Neural cell (in vitro differentiated cells): ENCODE measurements at regions not wholly inside any gene's neighbourhood (a gene's known extent, or its start where the extent isn't known, plus 50 kb on each side); places are given as distances from the start of the nearest gene placed in this dataset.
"Not testable (repeated sequence)": the region's sequence is repeated elsewhere in the genome, so short reads cannot be mapped to it uniquely, and the experiment has no call there.

Experiments used
- H2AFZ ChIP-seq: fragments of 200-600, 300-800 bp; sonication (generic), shearing (Covaris generic); 2 replicates; pipeline ENCODE4 v1.6.0; 2014; ENCODE audit warnings: low read depth, mild to moderate bottlenecking, antibody characterized with exemption, low read length, moderate library complexity
- H3F3A ChIP-seq: fragments of 200-600 bp; shearing (Covaris generic); 2 replicates; pipeline ENCODE4 v1.6.1; 2016; ENCODE audit warnings: mild to moderate bottlenecking, moderate library complexity, mixed read lengths, antibody characterized with exemption, low read length; ENCODE audit not compliant: insufficient read depth, poor library complexity, severe bottlenecking
- H3K27ac ChIP-seq: fragments of 200-600, 300-800 bp; sonication (generic), shearing (Covaris generic); 2 replicates; pipeline ENCODE4 v1.5.1; 2014; ENCODE audit warnings: mild to moderate bottlenecking, low read length, moderate library complexity
- H3K27me3 ChIP-seq: fragments of 300-800, 200-600 bp; sonication (generic), shearing (Covaris generic); 2 replicates; pipeline ENCODE4 v1.6.0; 2014; ENCODE audit warnings: mild to moderate bottlenecking, low read depth, low read length, moderate library complexity; ENCODE audit not compliant: insufficient read depth
- H3K36me3 ChIP-seq: fragments of 300-800, 200-600 bp; sonication (generic), shearing (Covaris generic); 2 replicates; pipeline ENCODE4 v1.5.1; 2014; ENCODE audit warnings: mild to moderate bottlenecking, antibody characterized with exemption, low read length, moderate library complexity; ENCODE audit not compliant: insufficient read depth
- H3K4me2 ChIP-seq: fragments of 300-800, 200-600 bp; sonication (generic), shearing (Covaris generic); 2 replicates; pipeline ENCODE4 v1.6.0; 2014; ENCODE audit warnings: mild to moderate bottlenecking, low read length
- H3K4me3 ChIP-seq: fragments of 300-800, 200-600 bp; sonication (generic), shearing (Covaris generic); 2 replicates; pipeline ENCODE4 v1.5.1; 2014; ENCODE audit warnings: mild to moderate bottlenecking, low read length, moderate library complexity
- H3K79me2 ChIP-seq: fragments of 200-600 bp; shearing (Covaris generic); replicated peaks from 2 replicates; pipeline ENCODE4 v1.6.0; 2014; ENCODE audit warnings: mild to moderate bottlenecking, low read length, moderate library complexity; ENCODE audit not compliant: insufficient read depth
- H3K9ac ChIP-seq: fragments of 300-800, 200-600 bp; sonication (generic), shearing (Covaris generic); 2 replicates; pipeline ENCODE4 v1.6.1; 2016; ENCODE audit warnings: mild to moderate bottlenecking, low read length, mixed read lengths
- H3K9me2 ChIP-seq: fragments of 200-600 bp; shearing (Covaris generic); 2 replicates; pipeline ENCODE4 v1.6.1; 2016; ENCODE audit warnings: mild to moderate bottlenecking, low read length, mixed read lengths; ENCODE audit not compliant: insufficient read depth
- H3K9me3 ChIP-seq: fragments of 200-600, 300-800 bp; sonication (generic), shearing (Covaris generic); 2 replicates; pipeline ENCODE4 v1.6.1; 2016; ENCODE audit warnings: mild to moderate bottlenecking, mixed run types, low read length, moderate library complexity, mixed read lengths
- H4K20me1 ChIP-seq: fragments of 200-600 bp; shearing (Covaris generic); 2 replicates; pipeline ENCODE4 v1.6.1; 2016; ENCODE audit warnings: mild to moderate bottlenecking, mixed run types; ENCODE audit not compliant: insufficient read depth
- CTCF ChIP-seq: fragments of 450-650 bp; IDR thresholded peaks from 2 replicates; pipeline ENCODE4 v1.5.1; 2014; ENCODE audit warnings: antibody characterized with exemption, mild to moderate bottlenecking, moderate library complexity; ENCODE audit not compliant: poor library complexity, severe bottlenecking
- EP300 ChIP-seq: fragments of 450-650 bp; conservative IDR thresholded peaks from 2 replicates; pipeline ENCODE4 v1.6.1; 2014; ENCODE audit warnings: antibody characterized with exemption, mild to moderate bottlenecking, moderate library complexity; ENCODE audit not compliant: poor library complexity, severe bottlenecking
- EZH2 ChIP-seq: fragments of 200-600, 300-800 bp; shearing (Covaris generic), sonication (generic); IDR thresholded peaks from 2 replicates; pipeline ENCODE4 v1.6.1; 2014; ENCODE audit warnings: antibody characterized with exemption, low read length, borderline replicate concordance, mild to moderate bottlenecking; ENCODE audit not compliant: insufficient read depth, poor library complexity, severe bottlenecking
- MXI1 ChIP-seq: fragments of 450-650 bp; conservative IDR thresholded peaks from 2 replicates; pipeline ENCODE4 v1.6.1; 2014; ENCODE audit warnings: antibody characterized with exemption, mild to moderate bottlenecking; ENCODE audit not compliant: poor library complexity, severe bottlenecking
- POLR2AphosphoS5 ChIP-seq: IDR thresholded peaks from 2 replicates; pipeline ENCODE4 v1.6.1; 2012
- RAD21 ChIP-seq: fragments of 450-650 bp; conservative IDR thresholded peaks from 2 replicates; pipeline ENCODE4 v1.6.1; 2014; ENCODE audit warnings: antibody characterized with exemption, mild to moderate bottlenecking, moderate library complexity
- REST ChIP-seq: IDR thresholded peaks from 2 replicates; pipeline ENCODE4 v1.6.1; 2012; ENCODE audit warnings: borderline replicate concordance
- SMC3 ChIP-seq: fragments of 450-650 bp; conservative IDR thresholded peaks from 2 replicates; pipeline ENCODE4 v1.6.1; 2014; ENCODE audit warnings: antibody characterized with exemption, mild to moderate bottlenecking, moderate library complexity; ENCODE audit not compliant: poor library complexity
- TAF1 ChIP-seq: IDR thresholded peaks from 2 replicates; pipeline ENCODE4 v1.6.1; 2012; ENCODE audit warnings: low read depth

- Histone ChIP-seq H3K27ac (no peak overlapping the region), H3K4me3 (no peak overlapping the region), H3K9me2 (no peaks in the 10 kb centered on the region), H3K36me3 (no peaks in the 10 kb centered on the region), H3F3A (no peaks in the 10 kb centered on the region), H3K9me3 (no peaks in the 10 kb centered on the region), H2AFZ (no peak overlapping the region), H3K9ac (no peak overlapping the region), H3K27me3 (no peaks in the 10 kb centered on the region), H4K20me1 (no peaks in the 10 kb centered on the region), H3K79me2 (no peaks in the 10 kb centered on the region), H3K4me2 (no peak overlapping the region)
- no peak for TF ChIP-seq CTCF
- no peak for TF ChIP-seq SMC3
- TF ChIP-seq TAF1 = no peak
- no peak for TF ChIP-seq MXI1
- TF ChIP-seq EP300 = no peak
- TF ChIP-seq EZH2 = no peak
- no peak for TF ChIP-seq REST
- TF ChIP-seq RAD21 = no peak
- no peak for TF ChIP-seq POLR2AphosphoS5
Measured at GRCh38 chr4:151548708-151549107, 139.7 kb downstream of the FHIP1A start.

GRCh38 chr4:151549378-151549777 is 140.4 kb downstream of the FHIP1A start:
- H3K79me2 ChIP-seq, H3K27ac ChIP-seq, H3K27me3 ChIP-seq, H4K20me1 ChIP-seq, H3K4me3 ChIP-seq, H3F3A ChIP-seq, H3K4me2 ChIP-seq, H3K9me3 ChIP-seq, H3K9me2 ChIP-seq, H3K36me3 ChIP-seq, H2AFZ ChIP-seq, H3K9ac ChIP-seq: not testable (repeated sequence)

GRCh38 chr4:151553874-151554273 is 144.9 kb downstream of the FHIP1A start:
- H3K27me3 ChIP-seq = no peaks in the 10 kb centered on the region
- H3F3A ChIP-seq = no peaks in the 10 kb centered on the region
- no peaks in the 10 kb centered on the region for H3K36me3 ChIP-seq
- no peak overlapping the region for H3K27ac ChIP-seq
- TF ChIP-seq REST (no peak), POLR2AphosphoS5 (no peak), MXI1 (no peak), CTCF (no peak), TAF1 (no peak), EZH2 (no peak), SMC3 (no peak), EP300 (no peak), RAD21 (no peak)
- H3K4me3 ChIP-seq = no peak overlapping the region
- H3K9ac ChIP-seq = no peak overlapping the region
- no peaks in the 10 kb centered on the region for H4K20me1 ChIP-seq
- H3K79me2 ChIP-seq = no peaks in the 10 kb centered on the region
- no peaks in the 10 kb centered on the region for H3K9me3 ChIP-seq
- H3K4me2 ChIP-seq = no peak overlapping the region
- no peak overlapping the region for H2AFZ ChIP-seq
- no peaks in the 10 kb centered on the region for H3K9me2 ChIP-seq
